Activated CD4-positive, alpha-beta T cell treated with anti-CD3 and anti-CD28 coated beads, Interleukin-2, amount 10 ng/mL, durations not matched to agents 24 days and 14 days (primary cell): ENCODE measurements at regions not wholly inside any gene's neighbourhood (a gene's known extent, or its start where the extent isn't known, plus 50 kb on each side); places are given as distances from the start of the nearest gene placed in this dataset.

ENCODE experiments used
- DNase-seq: peaks from one replicate; pipeline ENCODE4 v3.0.0; 2022
- H3K27ac Mint-ChIP-seq: one replicate; pipeline ENCODE4 v1.8.0; 2022; ENCODE audit warnings: mild to moderate bottlenecking, mixed read lengths
- H3K27me3 Mint-ChIP-seq: one replicate; pipeline ENCODE4 v1.8.0; 2022; ENCODE audit warnings: mixed read lengths
- H3K36me3 Mint-ChIP-seq: one replicate; pipeline ENCODE4 v1.8.0; 2022; ENCODE audit warnings: low read depth, mild to moderate bottlenecking, mixed read lengths
- H3K4me1 Mint-ChIP-seq: one replicate; pipeline ENCODE4 v1.8.0; 2021; ENCODE audit warnings: mixed read lengths
- H3K4me3 Mint-ChIP-seq: one replicate; pipeline ENCODE4 v1.8.0; 2022; ENCODE audit warnings: mild to moderate bottlenecking, moderate library complexity, mixed read lengths
- H3K9me3 Mint-ChIP-seq: one replicate; pipeline ENCODE4 v1.8.0; 2021; ENCODE audit warnings: mixed read lengths
- intact Hi-C: fragments of 100-400 bp; cut with micrococcal nuclease; formaldehyde crosslinking; loops from one replicate; pipeline ENCODE4 v1.15.1; 2023

DNA sequence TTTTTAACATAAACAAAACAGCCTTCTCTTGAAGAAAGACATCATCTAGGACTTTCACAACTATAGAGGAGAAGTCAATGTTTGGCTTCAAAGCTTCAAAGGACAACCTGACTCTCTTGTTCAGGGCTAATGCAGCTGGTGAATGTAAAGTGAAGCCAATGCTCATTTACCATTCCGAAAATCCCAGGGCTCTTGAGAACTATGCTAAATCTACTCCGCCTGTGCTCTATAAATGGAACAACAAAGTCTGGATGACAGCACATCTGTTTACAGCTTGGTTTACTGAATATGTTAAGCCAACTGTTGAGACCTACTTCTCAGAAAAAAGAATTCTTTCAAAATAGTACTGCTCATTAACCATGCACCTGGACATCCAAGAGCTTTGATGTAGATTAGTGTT, 259.8 kb upstream of the NR5A2 start:
- no peaks in the 10 kb centered on the region for H3K27me3 Mint-ChIP-seq
- H3K4me3 Mint-ChIP-seq, result no peak overlapping the region
- no peaks in the 10 kb centered on the region for H3K4me1 Mint-ChIP-seq
- H3K9me3 Mint-ChIP-seq, result no peaks in the 10 kb centered on the region
- intact Hi-C loops, result no loop called here
- no peaks in the 10 kb centered on the region for H3K36me3 Mint-ChIP-seq
- no peak overlapping the region for H3K27ac Mint-ChIP-seq
- no peak for DNase-seq

DNA sequence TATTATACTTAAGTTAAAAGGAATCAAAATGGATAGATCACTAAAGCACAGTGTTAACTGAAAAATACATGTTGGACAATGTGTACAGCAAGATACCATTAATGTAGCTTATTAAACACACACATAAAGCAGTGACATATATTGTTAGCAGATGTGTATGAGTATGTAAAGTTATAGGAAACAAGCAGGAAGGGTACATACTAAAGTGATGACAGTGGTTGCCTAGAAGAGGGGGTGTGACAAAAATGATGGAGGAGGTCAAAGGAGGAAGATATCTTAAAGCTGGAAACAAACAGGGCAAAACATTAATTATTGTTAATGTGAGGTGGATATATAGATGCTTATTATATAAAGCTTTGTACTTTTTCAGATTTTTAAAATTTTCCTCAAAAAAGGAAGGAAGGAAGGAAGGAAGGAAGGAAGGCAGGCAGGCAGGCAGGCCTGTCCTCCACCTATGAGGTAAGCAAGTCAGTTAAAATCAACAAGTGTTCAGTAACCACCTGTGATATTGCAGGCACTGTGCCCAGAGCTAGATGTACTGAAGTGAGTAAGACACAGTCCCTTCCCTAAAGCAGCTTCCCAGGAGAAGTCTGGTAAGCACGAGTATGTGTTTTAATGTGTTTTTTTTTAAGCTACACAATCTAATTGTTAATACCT, 252.9 kb upstream of the NR5A2 start:
- Mint-ChIP-seq H3K4me1 (no peaks in the 10 kb centered on the region), H3K4me3 (no peak overlapping the region), H3K36me3 (no peaks in the 10 kb centered on the region), H3K27ac (no peak overlapping the region), H3K27me3 (peaks cover 6% of the 10 kb centered on the region), H3K9me3 (no peaks in the 10 kb centered on the region)
- DNase-seq, result no peak
- intact Hi-C loops, result no loop called here

DNA sequence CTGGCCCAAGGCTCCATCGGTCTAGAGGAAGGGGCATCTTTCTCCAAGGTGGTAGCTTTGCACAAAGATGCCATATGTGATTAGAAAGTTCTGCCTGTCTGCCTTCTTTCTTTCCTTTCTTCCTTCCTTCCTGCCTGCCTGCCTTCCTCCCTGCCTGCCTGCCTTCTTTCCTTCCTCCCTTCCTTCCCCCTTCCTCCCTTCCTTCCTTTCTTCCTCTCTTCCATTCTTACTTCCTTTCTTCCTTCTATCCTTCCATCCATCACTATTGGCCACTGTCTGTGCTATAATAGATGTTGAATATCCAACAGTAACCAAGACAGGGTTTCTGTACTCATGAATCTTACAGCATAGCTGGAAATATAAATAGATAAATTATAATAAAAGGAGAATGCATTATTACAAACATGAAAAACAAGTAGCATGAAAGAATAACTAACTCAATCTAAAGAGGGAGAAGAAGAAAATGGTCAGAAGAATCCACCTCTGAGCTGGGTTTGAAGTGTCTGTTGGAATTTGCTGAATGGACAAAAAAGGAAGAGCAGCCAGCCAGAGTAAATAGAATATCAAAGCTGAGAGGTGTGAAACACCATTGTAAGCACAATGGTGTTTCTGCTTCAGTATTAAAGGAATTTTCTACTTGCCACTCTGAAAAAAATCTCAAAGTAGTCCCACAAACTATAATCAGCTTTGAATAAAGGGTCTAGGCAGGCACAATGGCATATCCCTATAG, 250.6 kb upstream of the NR5A2 start:
- no peaks in the 10 kb centered on the region for H3K4me1 Mint-ChIP-seq
- no peak for DNase-seq
- no peak overlapping the region for H3K27ac Mint-ChIP-seq
- H3K9me3 Mint-ChIP-seq, result no peaks in the 10 kb centered on the region
- peaks cover 6% of the 10 kb centered on the region for H3K27me3 Mint-ChIP-seq
- H3K36me3 Mint-ChIP-seq, result no peaks in the 10 kb centered on the region
- intact Hi-C loops, result no loop called here
- H3K4me3 Mint-ChIP-seq, result no peak overlapping the region

DNA sequence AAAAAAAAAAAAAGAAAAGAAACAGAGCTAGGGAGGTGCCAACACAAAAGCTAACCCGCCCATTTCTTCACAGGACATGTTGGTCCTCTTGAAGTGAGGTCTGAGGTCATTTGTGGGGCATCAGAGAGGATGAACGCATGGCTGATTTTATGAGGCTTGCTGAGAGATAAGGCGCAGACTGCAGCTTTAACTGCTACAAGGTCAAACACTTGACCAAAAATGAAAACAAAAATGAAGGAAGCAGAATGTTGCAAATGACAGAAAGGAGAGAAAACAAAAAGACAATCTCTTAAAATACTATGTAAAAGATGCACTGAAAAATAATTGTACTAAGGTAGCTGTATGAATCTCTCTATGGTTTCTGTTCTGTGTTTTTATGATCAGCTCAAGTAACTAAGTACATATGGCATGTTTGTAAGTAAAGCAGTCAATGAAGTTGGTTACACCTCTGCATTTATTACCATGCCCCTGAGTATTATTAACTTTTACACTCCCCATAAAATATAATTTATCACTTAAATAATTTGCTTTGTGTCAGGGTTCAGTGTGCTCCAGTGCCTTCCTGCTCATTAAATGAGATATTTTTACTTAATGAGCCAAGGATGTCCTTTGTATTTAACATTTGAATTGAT, 249.1 kb upstream of the NR5A2 start:
- no peak overlapping the region for H3K4me3 Mint-ChIP-seq
- DNase-seq, result no peak
- no peaks in the 10 kb centered on the region for H3K36me3 Mint-ChIP-seq
- no peaks in the 10 kb centered on the region for H3K4me1 Mint-ChIP-seq
- peaks cover 8% of the 10 kb centered on the region for H3K27me3 Mint-ChIP-seq
- no peaks in the 10 kb centered on the region for H3K9me3 Mint-ChIP-seq
- intact Hi-C loops, result no loop called here
- no peak overlapping the region for H3K27ac Mint-ChIP-seq

DNA sequence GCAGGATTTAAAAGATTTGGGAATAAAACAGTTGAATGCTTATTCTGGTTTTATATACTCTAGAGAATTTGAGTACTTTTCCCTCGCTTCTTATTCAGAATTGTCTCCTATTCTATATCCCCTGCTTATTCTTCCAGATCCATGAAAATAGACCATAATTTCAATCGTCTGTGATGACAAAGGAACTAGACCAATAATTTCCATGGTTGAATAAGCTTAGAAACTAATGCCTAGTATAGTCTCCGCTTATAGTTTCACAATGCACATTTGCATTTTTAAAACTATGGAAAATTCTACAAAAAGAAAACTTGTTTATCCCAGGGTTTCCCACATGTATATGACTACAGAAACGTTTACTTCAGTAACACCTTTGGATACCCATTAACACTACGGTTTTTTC, 247.4 kb upstream of the NR5A2 start:
- no peaks in the 10 kb centered on the region for H3K36me3 Mint-ChIP-seq
- intact Hi-C loops, result no loop called here
- no peaks in the 10 kb centered on the region for H3K4me1 Mint-ChIP-seq
- H3K9me3 Mint-ChIP-seq, result no peaks in the 10 kb centered on the region
- H3K27ac Mint-ChIP-seq, result no peak overlapping the region
- peaks cover 4% of the 10 kb centered on the region for H3K27me3 Mint-ChIP-seq
- H3K4me3 Mint-ChIP-seq, result no peak overlapping the region
- DNase-seq, result no peak

DNA sequence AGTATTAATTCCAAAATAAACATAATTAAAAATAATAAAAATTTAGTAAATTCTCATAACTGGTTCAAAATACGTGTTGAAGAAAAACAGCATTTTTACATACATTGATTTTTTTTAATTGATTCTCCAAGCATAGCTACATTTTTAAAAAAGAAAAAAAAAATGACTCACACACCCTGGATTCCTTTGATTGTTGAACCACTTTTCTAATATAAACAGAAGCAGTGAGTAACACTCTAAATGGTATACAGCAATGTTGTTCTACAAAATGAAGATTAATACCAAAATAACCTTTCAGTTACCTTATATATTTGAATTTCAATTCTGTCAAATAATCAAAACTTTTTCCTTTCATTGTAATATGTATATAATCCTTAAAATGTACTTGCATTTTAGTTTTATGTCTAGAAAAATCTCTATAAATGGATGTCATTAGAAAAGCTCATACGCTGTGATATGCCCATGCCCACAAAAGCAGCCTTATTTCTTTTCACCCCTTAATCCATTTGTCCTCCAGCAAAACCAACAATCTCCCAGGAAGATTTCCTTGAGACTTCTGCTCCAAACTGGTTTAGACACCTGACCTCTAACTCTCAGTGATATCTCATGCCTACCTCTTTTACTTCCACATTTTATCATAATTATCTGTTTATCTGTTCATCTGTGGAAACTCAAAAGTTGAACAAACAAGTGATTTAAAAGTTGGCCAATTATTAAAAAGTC, 246.4 kb upstream of the NR5A2 start:
- Mint-ChIP-seq H3K27ac (no peak overlapping the region), H3K4me1 (no peaks in the 10 kb centered on the region), H3K36me3 (no peaks in the 10 kb centered on the region), H3K27me3 (peaks cover 4% of the 10 kb centered on the region), H3K9me3 (no peaks in the 10 kb centered on the region), H3K4me3 (no peak overlapping the region)
- DNase-seq, result no peak
- intact Hi-C loops, result no loop called here

DNA sequence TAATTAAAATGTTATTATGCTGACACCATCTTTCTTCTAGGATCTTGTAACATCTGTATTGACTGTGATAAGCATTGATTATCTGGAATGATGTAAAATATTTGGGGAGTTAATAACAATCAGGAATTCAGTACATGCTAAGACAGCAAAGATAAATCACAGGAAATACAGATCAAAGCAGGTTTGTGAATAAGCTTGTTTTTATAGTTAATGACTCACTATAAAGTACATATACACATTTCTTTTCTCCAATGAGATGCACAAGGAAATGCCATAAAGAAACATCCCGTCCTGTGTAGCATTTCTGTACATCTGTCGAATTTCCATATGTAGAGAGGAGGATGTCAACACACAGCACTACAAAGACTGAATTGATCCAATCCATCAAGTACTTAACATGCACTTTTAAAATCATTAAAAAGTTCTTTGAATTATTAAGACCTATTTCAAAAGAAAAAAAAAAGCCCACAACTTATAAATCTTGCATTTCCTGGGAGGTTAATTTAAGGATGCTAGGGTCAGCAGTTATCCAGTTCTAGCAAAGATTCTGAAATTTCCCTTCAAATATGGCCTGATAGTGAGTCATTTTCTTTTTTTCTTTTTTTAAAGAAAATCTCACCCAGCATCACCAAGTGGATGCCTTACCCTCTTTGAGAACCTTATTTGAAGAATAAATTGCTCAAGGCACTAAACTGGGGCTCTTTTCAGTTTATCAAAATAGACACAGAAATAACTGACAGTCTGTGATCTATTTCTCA, 243.2 kb upstream of the NR5A2 start:
- no peak overlapping the region for H3K27ac Mint-ChIP-seq
- peaks cover 4% of the 10 kb centered on the region for H3K27me3 Mint-ChIP-seq
- H3K9me3 Mint-ChIP-seq, result no peaks in the 10 kb centered on the region
- H3K4me3 Mint-ChIP-seq, result no peak overlapping the region
- DNase-seq, result no peak
- intact Hi-C loops, result no loop called here
- no peaks in the 10 kb centered on the region for H3K4me1 Mint-ChIP-seq
- no peaks in the 10 kb centered on the region for H3K36me3 Mint-ChIP-seq

DNA sequence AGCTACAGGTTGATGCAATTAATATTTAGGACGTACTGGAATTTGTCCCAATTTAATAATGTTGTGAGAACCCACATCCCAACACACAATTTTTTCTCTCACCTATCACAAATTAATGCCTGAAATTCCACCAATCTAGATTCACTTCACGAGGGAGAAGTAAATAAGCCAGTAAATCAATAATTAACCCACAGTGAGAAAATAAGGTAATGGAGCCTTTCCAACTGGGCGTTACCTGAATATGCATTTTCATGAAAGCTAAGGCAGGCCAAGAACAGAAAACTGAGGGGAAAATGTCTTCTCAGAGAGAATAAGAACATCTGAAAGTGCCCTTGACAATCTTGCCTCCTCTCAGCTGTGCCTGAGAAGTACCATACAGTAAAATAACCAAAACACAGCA, 240.8 kb upstream of the NR5A2 start:
- Mint-ChIP-seq H3K27me3 (peaks cover 8% of the 10 kb centered on the region), H3K4me1 (no peaks in the 10 kb centered on the region), H3K36me3 (no peaks in the 10 kb centered on the region), H3K9me3 (no peaks in the 10 kb centered on the region), H3K27ac (no peak overlapping the region), H3K4me3 (no peak overlapping the region)
- no peak for DNase-seq
- intact Hi-C loops, result no loop called here

DNA sequence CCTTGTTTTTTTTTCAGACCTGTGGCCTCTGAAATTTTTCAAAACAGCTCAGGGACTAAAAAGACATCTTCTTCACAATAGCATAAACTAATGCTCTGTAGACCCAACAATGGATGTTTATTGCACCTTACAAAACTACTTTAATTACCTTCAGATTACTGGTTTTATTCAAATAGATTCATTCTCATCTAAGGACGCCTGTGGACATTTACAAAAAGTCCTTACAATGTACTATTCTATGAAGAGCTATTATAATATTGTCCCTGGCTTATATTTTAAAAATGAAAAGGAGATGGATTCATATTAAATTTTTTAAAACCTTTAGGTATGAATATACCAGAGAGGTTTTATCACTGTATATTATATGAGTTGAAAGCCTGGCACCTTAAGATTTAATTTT, 238.4 kb upstream of the NR5A2 start:
- no peaks in the 10 kb centered on the region for H3K9me3 Mint-ChIP-seq
- intact Hi-C loops, result no loop called here
- no peak overlapping the region for H3K4me3 Mint-ChIP-seq
- peaks cover 7% of the 10 kb centered on the region for H3K27me3 Mint-ChIP-seq
- H3K36me3 Mint-ChIP-seq, result no peaks in the 10 kb centered on the region
- no peak overlapping the region for H3K27ac Mint-ChIP-seq
- DNase-seq, result no peak
- H3K4me1 Mint-ChIP-seq, result no peaks in the 10 kb centered on the region

DNA sequence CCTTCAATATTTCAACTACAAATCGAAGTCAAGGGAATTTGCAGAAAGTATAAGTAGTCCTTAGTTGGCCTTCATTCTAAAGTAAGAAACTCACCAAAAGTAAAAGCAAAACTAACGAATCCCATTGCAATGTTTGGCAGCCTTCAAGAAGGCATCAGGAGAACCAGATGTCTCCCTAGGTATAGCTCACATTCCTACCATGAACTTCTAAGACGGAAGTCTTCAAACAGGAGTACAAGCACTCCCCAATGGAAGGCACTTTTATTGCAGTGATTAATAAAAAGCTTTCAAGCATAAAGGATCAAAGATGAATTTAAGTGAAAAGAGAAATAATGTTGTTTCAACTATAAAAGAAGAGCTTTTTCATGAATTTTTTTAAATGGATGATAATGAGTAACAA, 236.0 kb upstream of the NR5A2 start:
- no peaks in the 10 kb centered on the region for H3K9me3 Mint-ChIP-seq
- no peak overlapping the region for H3K27ac Mint-ChIP-seq
- intact Hi-C loops, result no loop called here
- DNase-seq, result no peak
- H3K4me3 Mint-ChIP-seq, result no peak overlapping the region
- H3K4me1 Mint-ChIP-seq, result no peaks in the 10 kb centered on the region
- H3K36me3 Mint-ChIP-seq, result no peaks in the 10 kb centered on the region
- H3K27me3 Mint-ChIP-seq, result peaks cover 8% of the 10 kb centered on the region

DNA sequence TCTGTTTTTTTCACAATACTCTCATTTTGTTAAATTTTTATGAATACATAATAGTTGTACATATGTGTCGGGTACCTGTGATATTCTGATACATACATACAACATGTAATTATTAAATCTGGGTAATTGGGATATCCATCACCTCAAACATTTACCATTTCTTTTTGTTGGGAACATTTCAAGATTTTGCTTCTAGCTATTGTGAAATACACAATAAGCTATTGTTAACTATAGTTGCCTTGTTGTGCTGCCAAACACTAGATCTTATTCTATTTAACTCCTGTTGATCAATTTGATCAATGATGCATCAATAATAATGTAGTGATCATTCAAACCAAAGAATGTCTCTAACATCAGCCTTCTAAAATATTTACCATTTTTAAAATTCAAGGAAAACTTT, 234.6 kb upstream of the NR5A2 start:
- Mint-ChIP-seq H3K9me3 (no peaks in the 10 kb centered on the region), H3K4me1 (no peaks in the 10 kb centered on the region), H3K27ac (no peak overlapping the region), H3K36me3 (no peaks in the 10 kb centered on the region), H3K27me3 (peaks cover 10% of the 10 kb centered on the region), H3K4me3 (no peak overlapping the region)
- no peak for DNase-seq
- intact Hi-C loops, result no loop called here

DNA sequence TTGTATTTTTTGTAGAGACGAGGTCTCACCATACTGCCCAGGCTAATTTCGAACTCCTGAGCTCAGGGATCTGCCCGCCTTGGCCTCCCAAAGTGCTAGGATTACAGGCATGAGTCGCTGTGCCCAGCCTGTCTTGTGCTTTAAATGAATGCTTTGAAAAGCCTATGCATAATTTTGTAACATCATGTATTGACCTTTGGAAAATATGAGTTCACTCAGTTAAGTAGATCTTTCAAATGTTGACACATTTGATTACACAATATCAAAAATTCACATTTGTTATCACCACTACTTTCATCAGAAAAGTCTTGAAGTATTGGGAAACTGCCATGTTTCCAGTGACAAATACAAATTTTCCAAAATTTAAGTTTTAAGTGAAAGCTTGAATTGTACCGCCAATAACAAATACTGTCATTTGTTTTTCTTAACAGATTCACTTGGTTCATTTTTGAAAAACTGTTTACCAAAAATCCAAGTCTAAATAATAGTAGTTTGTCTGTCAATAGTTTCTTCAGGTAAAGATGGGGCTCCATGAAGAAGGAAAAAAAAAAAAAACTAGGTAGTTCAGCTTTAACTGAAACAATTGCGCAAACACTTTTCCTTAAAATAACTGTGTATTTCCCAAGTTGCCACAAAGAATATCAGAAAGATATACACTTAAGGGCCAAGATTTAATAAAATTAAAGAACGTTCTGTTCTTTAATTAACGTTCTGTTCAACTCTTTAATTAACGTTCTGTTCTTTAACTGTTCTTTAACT, 233.2 kb upstream of the NR5A2 start:
- H3K36me3 Mint-ChIP-seq, result no peaks in the 10 kb centered on the region
- no peak for DNase-seq
- intact Hi-C loops, result no loop called here
- H3K27me3 Mint-ChIP-seq, result peaks cover 10% of the 10 kb centered on the region
- no peak overlapping the region for H3K4me3 Mint-ChIP-seq
- no peak overlapping the region for H3K27ac Mint-ChIP-seq
- H3K9me3 Mint-ChIP-seq, result no peaks in the 10 kb centered on the region
- no peaks in the 10 kb centered on the region for H3K4me1 Mint-ChIP-seq

DNA sequence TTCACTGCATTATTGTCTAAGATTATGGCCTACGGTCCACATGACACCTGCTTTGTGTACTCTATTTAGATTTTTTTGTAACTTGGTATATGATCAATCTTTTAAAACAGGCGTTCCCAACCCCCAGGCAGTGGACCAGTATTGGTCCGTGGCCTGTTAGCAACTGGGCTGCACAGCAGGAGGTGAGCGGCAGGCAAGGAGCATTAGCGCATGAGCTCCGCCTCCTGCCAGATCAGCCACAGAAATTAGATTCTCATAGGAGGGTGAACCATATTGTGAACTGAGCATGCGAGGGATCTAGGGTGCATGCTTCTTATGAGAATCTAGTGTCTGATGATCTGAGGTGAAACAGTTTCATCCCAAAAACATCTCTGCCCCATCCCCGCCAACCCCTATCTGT, 228.4 kb upstream of the NR5A2 start:
- no peaks in the 10 kb centered on the region for H3K4me1 Mint-ChIP-seq
- no peak overlapping the region for H3K4me3 Mint-ChIP-seq
- H3K36me3 Mint-ChIP-seq, result no peaks in the 10 kb centered on the region
- intact Hi-C loops, result no loop called here
- no peaks in the 10 kb centered on the region for H3K9me3 Mint-ChIP-seq
- H3K27me3 Mint-ChIP-seq, result peaks cover 7% of the 10 kb centered on the region
- no peak overlapping the region for H3K27ac Mint-ChIP-seq
- DNase-seq, result no peak
